K562 (cell line): ENCODE measurements at regions not wholly inside any gene's neighbourhood (a gene's known extent, or its start where the extent isn't known, plus 50 kb on each side); places are given as distances from the start of the nearest gene placed in this dataset.

Experiments used
- CTCF ChIP-seq, 3 experiments: IDR thresholded peaks in 2 of 3; conservative IDR thresholded peaks in 1 of 3; 2 replicates each; pipeline ENCODE4 v1.5.1; 2011 to 2012; ENCODE audit warnings: low read length in 3 of 3, mild to moderate bottlenecking in 3 of 3, control low read depth in 2 of 3, improper control_type of control experiment in 1 of 3, inconsistent platforms in 1 of 3, low read depth in 1 of 3, mixed read lengths in 1 of 3, moderate library complexity in 1 of 3; ENCODE audit not compliant: insufficient read depth in 2 of 3
- TEAD4 ChIP-seq, 2 experiments: sonication (generic) in 1 of 2; formaldehyde crosslinking in 1 of 2; IDR thresholded peaks; 2 replicates each; pipeline versions ENCODE4 v1.6.1 to v1.8.0; 2012 to 2022; ENCODE audit warnings: borderline replicate concordance in 1 of 2, inconsistent platforms in 1 of 2, low read length in 1 of 2, mild to moderate bottlenecking in 1 of 2, missing genetic modification reagents in 1 of 2

GRCh38 chr2:59986511-59986910 lies 566.9 kb downstream of the BCL11A start:
- TF ChIP-seq CTCF (IDR thresholded peaks at IDR 0.05 in 2 of 3, conservative IDR thresholded peaks at IDR 0.05 in 1 of 3; ENCODE audit: insufficient read depth in 2 of 3, low read depth in 1 of 3, low read length in 3 of 3), result no peak
- TF ChIP-seq TEAD4 (IDR thresholded peaks at IDR 0.05; ENCODE audit: low read length), result no peak
- no peak for TF ChIP-seq TEAD4 (CRISPR knock-in tag; IDR thresholded peaks at IDR 0.05; ENCODE audit: borderline replicate concordance)
